Left lung (tissue), 4 donors: ENCODE measurements at regions not wholly inside any gene's neighbourhood (a gene's known extent, or its start where the extent isn't known, plus 50 kb on each side); places are given as distances from the start of the nearest gene placed in this dataset.

Source experiments
- ATAC-seq: fragments of 200-7000 bp; cut with Tn5 transposase; one replicate; pipeline ENCODE4 v1.9.1; 2020; ENCODE audit warnings: moderate library complexity
- DNase-seq, 4 donors: peaks; one replicate each; pipeline ENCODE4 v3.0.0-alpha.2; 2013 to 2020
- H3K27ac ChIP-seq, 2 donors: fragments of 200-600 bp; sonication (generic) in 1 of 2; one replicate each; pipeline versions ENCODE4 v1.5.0 to v1.8.0; 2020 to 2021
- H3K27me3 ChIP-seq, 2 donors: fragments of 200-600 bp; sonication (generic) in 1 of 2; one replicate each; pipeline versions ENCODE4 v1.5.0 to v1.8.0; 2020 to 2021
- H3K36me3 ChIP-seq, 2 donors: fragments of 200-600 bp; sonication (generic) in 1 of 2; one replicate each; pipeline versions ENCODE4 v1.5.0 to v1.8.0; 2020 to 2021
- H3K4me1 ChIP-seq, 2 donors: fragments of 200-600 bp; one replicate each; pipeline ENCODE4 v1.8.0; 2021
- H3K4me3 ChIP-seq, 2 donors: fragments of 200-600 bp; sonication (generic) in 1 of 2; one replicate each; pipeline versions ENCODE4 v1.5.0 to v1.8.0; 2020 to 2021; ENCODE audit warnings: mild to moderate bottlenecking in 1 of 2
- H3K9me3 ChIP-seq, 2 donors: fragments of 200-600 bp; sonication (generic) in 1 of 2; one replicate each; pipeline versions ENCODE4 v1.5.0 to v1.8.0; 2020 to 2021
- intact Hi-C, 2 donors: fragments of 100-400 bp; cut with DNase I; formaldehyde crosslinking; loops; one replicate each; pipeline versions ENCODE4 v1.11.2 to v1.14.2; 2022
- TF ChIP-seq, protein P1 (sequence below), 2 donors: fragments of 200-600 bp; sonication (generic) in 1 of 2; IDR thresholded peaks; one replicate each; pipeline versions ENCODE4 v1.5.0 to v1.8.0; 2021; ENCODE audit warnings: antibody characterized with exemption in 2 of 2
- donor health status: DM: no; HTN: yes; CAD: no.
- donor health status: DM: no; HTN: no; CAD: no.

DNA sequence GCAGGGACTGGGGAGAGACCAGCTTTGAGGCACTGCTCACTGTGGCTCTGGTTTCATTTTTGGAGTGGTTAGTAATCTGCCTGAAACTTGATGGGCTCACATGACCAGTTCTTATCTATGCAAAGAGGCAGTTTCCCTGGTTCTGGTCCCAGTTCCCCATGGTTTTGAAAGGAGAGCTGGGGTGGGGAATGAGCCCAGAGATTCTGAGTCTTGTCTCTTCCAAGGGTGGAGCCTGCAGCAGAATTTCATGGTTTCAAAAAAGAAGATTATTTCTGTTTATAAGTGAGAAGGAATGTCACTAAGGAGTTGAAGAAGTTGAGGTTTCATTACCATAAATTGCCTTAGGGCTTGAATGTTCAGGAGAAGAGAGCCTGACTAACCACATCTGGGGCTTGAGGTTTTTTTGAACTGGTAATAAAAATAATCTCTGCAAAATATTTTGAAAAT lies 190.2 kb upstream of the HABP2 start:
- peaks cover 0 to 2% of the 10 kb centered on the region in 2 donors for H3K9me3 ChIP-seq

DNA sequence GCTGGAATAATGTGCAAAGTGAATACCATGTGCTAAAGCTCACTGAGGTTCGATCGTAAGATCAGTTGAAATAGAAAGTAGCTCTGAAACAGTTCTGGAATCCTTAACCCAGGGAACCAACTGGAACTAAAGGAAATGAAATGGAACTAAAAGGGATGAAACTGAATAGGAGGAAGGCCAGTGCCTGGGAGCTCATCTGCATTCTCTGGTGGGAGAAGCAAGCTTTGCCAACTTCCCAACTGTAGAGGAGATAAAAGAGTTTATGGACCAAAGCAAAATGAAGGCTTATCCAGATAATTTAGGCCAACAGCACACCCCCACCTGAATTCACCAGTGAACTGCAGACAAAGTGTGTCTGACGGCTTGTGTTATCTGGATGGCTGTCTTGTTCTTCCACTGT lies 188.6 kb upstream of the HABP2 start:
- DNase-seq = no peak
- ATAC-seq = no peak
- H3K36me3 ChIP-seq = no peaks in the 10 kb centered on the region
- intact Hi-C loops = no loop called here
- no peak overlapping the region for H3K27ac ChIP-seq
- TF ChIP-seq, protein P1, sequence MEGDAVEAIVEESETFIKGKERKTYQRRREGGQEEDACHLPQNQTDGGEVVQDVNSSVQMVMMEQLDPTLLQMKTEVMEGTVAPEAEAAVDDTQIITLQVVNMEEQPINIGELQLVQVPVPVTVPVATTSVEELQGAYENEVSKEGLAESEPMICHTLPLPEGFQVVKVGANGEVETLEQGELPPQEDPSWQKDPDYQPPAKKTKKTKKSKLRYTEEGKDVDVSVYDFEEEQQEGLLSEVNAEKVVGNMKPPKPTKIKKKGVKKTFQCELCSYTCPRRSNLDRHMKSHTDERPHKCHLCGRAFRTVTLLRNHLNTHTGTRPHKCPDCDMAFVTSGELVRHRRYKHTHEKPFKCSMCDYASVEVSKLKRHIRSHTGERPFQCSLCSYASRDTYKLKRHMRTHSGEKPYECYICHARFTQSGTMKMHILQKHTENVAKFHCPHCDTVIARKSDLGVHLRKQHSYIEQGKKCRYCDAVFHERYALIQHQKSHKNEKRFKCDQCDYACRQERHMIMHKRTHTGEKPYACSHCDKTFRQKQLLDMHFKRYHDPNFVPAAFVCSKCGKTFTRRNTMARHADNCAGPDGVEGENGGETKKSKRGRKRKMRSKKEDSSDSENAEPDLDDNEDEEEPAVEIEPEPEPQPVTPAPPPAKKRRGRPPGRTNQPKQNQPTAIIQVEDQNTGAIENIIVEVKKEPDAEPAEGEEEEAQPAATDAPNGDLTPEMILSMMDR (IDR thresholded peaks at IDR 0.05) = no peak
- no peak overlapping the region for H3K4me3 ChIP-seq
- H3K4me1 ChIP-seq = no peaks in the 10 kb centered on the region
- H3K9me3 ChIP-seq = peaks cover 0 to 2% of the 10 kb centered on the region in 2 donors
- no peaks in the 10 kb centered on the region for H3K27me3 ChIP-seq

More for the DNA sequence above, 190.2 kb upstream of the HABP2 start:
- ATAC-seq (peak; percentile 77), DNase-seq (no peak)
- Histone ChIP-seq H3K27ac (no peak overlapping the region), H3K36me3 (no peaks in the 10 kb centered on the region), H3K27me3 (no peaks in the 10 kb centered on the region), H3K4me1 (no peaks in the 10 kb centered on the region), H3K4me3 (no peak overlapping the region)
- TF ChIP-seq, protein P1 (IDR thresholded peaks at IDR 0.05) = no peak
- intact Hi-C loops = no loop called here

DNA sequence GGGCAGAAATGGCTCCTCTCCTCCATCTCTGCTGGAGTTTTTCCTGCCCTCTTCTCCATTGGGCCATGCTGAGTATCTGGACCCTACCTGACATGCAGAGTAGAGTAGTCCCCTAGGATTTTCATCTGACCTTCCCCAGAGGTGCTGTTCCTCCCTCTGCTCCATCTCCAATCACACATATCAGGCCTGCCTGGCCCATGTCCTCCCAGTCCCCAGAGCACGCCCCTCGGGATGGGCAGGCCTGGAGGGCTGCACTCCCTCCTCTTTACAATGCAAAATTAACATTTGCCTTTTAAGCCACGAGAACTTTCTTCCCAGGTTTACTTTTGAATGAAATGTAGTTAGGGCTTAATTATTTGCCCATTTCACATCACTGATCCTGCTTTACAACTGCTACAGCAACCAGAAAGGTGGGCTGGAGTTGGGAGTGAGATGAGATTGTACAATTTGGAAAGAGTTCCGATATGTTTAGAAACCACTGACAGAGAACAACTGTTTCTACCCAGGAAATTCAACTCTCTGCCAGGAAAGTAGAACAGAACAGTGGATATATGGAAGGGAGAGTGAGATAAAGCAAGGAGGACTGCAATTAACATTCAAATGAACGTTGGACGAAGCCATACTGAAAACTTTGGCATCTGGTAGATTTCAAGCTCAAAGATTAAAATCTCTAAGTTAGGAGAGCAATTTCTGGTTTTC lies 184.0 kb upstream of the HABP2 start:
- H3K4me1 ChIP-seq = no peaks in the 10 kb centered on the region
- intact Hi-C loops = no loop called here
- H3K4me3 ChIP-seq = no peak overlapping the region
- no peak overlapping the region for H3K27ac ChIP-seq
- TF ChIP-seq, protein P1 (IDR thresholded peaks at IDR 0.05) = no peak
- peaks cover 0 to 2% of the 10 kb centered on the region in 2 donors for H3K9me3 ChIP-seq
- H3K36me3 ChIP-seq = no peaks in the 10 kb centered on the region
- no peak for DNase-seq
- no peak for ATAC-seq
- no peaks in the 10 kb centered on the region for H3K27me3 ChIP-seq

DNA sequence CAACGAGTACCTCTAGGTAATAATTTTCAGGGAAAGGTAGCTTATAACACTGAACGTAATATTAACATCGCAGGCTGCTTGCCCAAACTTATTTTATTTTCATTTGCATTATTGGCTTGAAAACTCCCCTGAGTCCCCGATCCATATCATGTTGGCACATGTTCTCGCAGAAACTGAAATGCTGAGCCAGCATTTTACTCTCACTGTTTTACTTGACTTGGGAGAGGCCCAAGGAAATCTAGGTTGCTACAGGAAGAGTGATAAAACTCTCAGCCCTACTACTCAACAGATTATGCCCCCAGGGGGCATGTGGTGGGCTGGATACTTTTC lies 183.5 kb upstream of the HABP2 start:
- intact Hi-C loops = no loop called here
- no peaks in the 10 kb centered on the region for H3K27me3 ChIP-seq
- no peak overlapping the region for H3K4me3 ChIP-seq
- H3K36me3 ChIP-seq = no peaks in the 10 kb centered on the region
- DNase-seq (no peak), ATAC-seq (no peak)
- no peak overlapping the region for H3K27ac ChIP-seq
- TF ChIP-seq, protein P1 (IDR thresholded peaks at IDR 0.05) = no peak
- H3K4me1 ChIP-seq = no peaks in the 10 kb centered on the region
- peaks cover 0 to 2% of the 10 kb centered on the region in 2 donors for H3K9me3 ChIP-seq

DNA sequence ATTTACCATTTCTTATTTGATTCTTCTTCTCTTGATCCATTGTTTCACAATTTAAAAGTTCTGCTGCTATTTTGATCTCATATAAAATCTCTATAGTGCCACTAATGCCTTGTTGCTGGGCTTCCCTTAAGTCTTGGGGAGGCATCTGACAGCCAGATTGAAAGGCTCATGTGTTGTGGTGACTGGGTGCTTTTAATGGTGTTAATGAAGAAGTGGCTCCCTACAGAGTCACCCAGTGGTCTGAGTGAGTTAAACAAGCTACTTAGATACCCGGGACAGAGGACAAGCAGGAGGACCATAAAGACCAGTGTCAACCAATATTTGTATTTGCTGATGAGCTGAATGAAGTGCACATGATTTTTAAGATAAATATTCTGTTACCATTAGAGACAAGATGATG lies 176.4 kb upstream of the HABP2 start:
- peaks cover 0 to under 1% of the 10 kb centered on the region in 2 donors for H3K4me1 ChIP-seq
- TF ChIP-seq, protein P1 (IDR thresholded peaks at IDR 0.05) = no peak
- no peak overlapping the region for H3K27ac ChIP-seq
- H3K27me3 ChIP-seq = no peaks in the 10 kb centered on the region
- H3K4me3 ChIP-seq = no peak overlapping the region
- ATAC-seq = no peak
- H3K9me3 ChIP-seq = no peaks in the 10 kb centered on the region
- H3K36me3 ChIP-seq = no peaks in the 10 kb centered on the region
- no peak for DNase-seq
- intact Hi-C loops = no loop called here
